ENCODE measurements at regions not wholly inside any gene's neighbourhood (a gene's known extent, or its start where the extent isn't known, plus 50 kb on each side); places are given as distances from the start of the nearest gene placed in this dataset.

DNA sequence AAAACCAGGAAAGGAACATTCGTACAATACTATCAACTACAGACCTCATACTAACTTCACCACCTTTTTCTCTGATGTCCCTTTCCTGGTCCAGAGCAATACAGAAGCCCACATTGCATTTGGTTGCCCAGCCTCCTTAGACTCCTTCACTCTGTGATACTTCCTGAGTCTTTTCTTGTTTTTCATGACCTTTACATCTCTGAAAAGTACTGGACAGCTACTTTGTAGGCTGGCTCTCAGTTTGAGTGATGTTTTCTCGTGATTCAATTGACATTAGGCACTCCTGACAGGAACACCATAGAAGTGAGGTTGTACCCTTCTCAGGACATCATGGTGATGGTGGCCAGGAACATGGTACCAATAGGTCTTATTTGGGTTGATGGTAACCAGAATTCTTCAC, 185.9 kb upstream of the SLC39A10 start (continued):
- TF ChIP-seq NRF1 (IDR thresholded peaks at IDR 0.05; ENCODE audit: low read depth, low read length) (no peak), BACH1 (IDR thresholded peaks at IDR 0.05; ENCODE audit: low read length) (no peak), EP300 (IDR thresholded peaks at IDR 0.05; ENCODE audit: borderline replicate concordance in 1 of 2, low read depth in 2 of 2, low read length in 2 of 2) (no peak), EZH2 (IDR thresholded peaks at IDR 0.05; ENCODE audit: low read depth, low read length, severe bottlenecking) (no peak)
- TF ChIP-seq, protein P1, sequence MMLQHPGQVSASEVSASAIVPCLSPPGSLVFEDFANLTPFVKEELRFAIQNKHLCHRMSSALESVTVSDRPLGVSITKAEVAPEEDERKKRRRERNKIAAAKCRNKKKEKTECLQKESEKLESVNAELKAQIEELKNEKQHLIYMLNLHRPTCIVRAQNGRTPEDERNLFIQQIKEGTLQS (IDR thresholded peaks at IDR 0.05; ENCODE audit: insufficient read depth, low read depth, low read length): no peak
